IMR-90 (cell line): ENCODE measurements at regions not wholly inside any gene's neighbourhood (a gene's known extent, or its start where the extent isn't known, plus 50 kb on each side); places are given as distances from the start of the nearest gene placed in this dataset.

Experiments
- ATAC-seq: fragments of 200-7000 bp; cut with Tn5 transposase; 2 replicates; pipeline ENCODE4 v1.9.1; 2020; ENCODE audit warnings: low read depth, mild to moderate bottlenecking, moderate library complexity
- BruUV-seq: library from RNA; stranded (reverse); fragments of 400-500 nt; replicated peaks from 2 replicates; lab custom pipeline; 2021; lab: Mats Ljungman, UMichigan
- CTCF ChIA-PET: fragments of 300-600 bp; formaldehyde crosslinking; extraction: SDS; loops from one replicate; lab custom pipeline; 2021; ENCODE audit warnings: antibody characterized with exemption; lab: Yijun Ruan, JAX
- POLR2A ChIA-PET: fragments of 300-600 bp; sonication (Branson Sonifier 250); formaldehyde crosslinking; loops from one replicate; lab custom pipeline; 2022; ENCODE audit warnings: antibody characterized with exemption; ENCODE audit not compliant: unreplicated experiment; lab: Charles Lee
- DNase-seq: peaks from one replicate; pipeline ENCODE4 v3.0.0; 2013
- H2AFZ ChIP-seq: replicated peaks from 2 replicates; pipeline ENCODE3; 2013; ENCODE audit warnings: low read length, mild to moderate bottlenecking; ENCODE audit not compliant: poor library complexity
- H2AK5ac ChIP-seq: 2 replicates; pipeline ENCODE4 v1.6.1; 2013; ENCODE audit warnings: low read depth, low read length, inconsistent platforms
- H2AK9ac ChIP-seq: replicated peaks from 2 replicates; pipeline ENCODE3; 2013; ENCODE audit warnings: mild to moderate bottlenecking, low read depth, low read length, moderate library complexity; ENCODE audit not compliant: poor library complexity
- H2BK120ac ChIP-seq: 2 replicates; pipeline ENCODE4 v1.6.1; 2013; ENCODE audit warnings: low read depth, low read length, inconsistent platforms
- H2BK15ac ChIP-seq: 3 replicates; pipeline ENCODE4 v1.6.1; 2013; ENCODE audit warnings: low read depth, low read length, inconsistent platforms
- H2BK20ac ChIP-seq: 2 replicates; pipeline ENCODE4 v1.6.1; 2013; ENCODE audit warnings: low read depth, mild to moderate bottlenecking, inconsistent platforms, low read length, moderate library complexity
- H2BK5ac ChIP-seq: 2 replicates; pipeline ENCODE4 v1.6.1; 2013; ENCODE audit warnings: mild to moderate bottlenecking, low read depth, low read length, inconsistent platforms; ENCODE audit not compliant: poor library complexity, severe bottlenecking
- H3K14ac ChIP-seq: replicated peaks from 2 replicates; pipeline ENCODE4 v1.6.1; 2013; ENCODE audit warnings: low read depth, low read length, inconsistent platforms
- H3K18ac ChIP-seq: 2 replicates; pipeline ENCODE4 v1.6.1; 2013; ENCODE audit warnings: low read depth, low read length, control low read depth
- H3K23ac ChIP-seq: 2 replicates; pipeline ENCODE4 v1.6.1; 2013; ENCODE audit warnings: low read depth, low read length, inconsistent platforms
- H3K27ac ChIP-seq: 2 replicates; pipeline ENCODE4 v1.5.1; 2013; ENCODE audit warnings: mild to moderate bottlenecking, control low read depth, low read length; ENCODE audit not compliant: insufficient read depth
- H3K27me3 ChIP-seq: 2 replicates; pipeline ENCODE4 v1.6.1; 2013; ENCODE audit warnings: low read length; ENCODE audit not compliant: control insufficient read depth, insufficient read depth
- H3K36me3 ChIP-seq: 2 replicates; pipeline ENCODE4 v1.6.1; 2013; ENCODE audit warnings: low read length, mixed read lengths; ENCODE audit not compliant: control insufficient read depth, insufficient read depth
- H3K4ac ChIP-seq: 2 replicates; pipeline ENCODE4 v1.6.1; 2013; ENCODE audit warnings: low read depth, low read length, inconsistent platforms
- H3K4me1 ChIP-seq: 2 replicates; pipeline ENCODE4 v1.6.1; 2013; ENCODE audit warnings: low read length, mixed read lengths; ENCODE audit not compliant: control insufficient read depth, insufficient read depth
- H3K4me2 ChIP-seq: 2 replicates; pipeline ENCODE4 v1.6.1; 2013; ENCODE audit warnings: low read depth, mild to moderate bottlenecking, control low read depth, low read length, moderate library complexity
- H3K4me3 ChIP-seq: 2 replicates; pipeline ENCODE4 v1.5.1; 2013; ENCODE audit warnings: low read depth, mild to moderate bottlenecking, control low read depth, low read length, moderate library complexity; ENCODE audit not compliant: insufficient read depth
- H3K56ac ChIP-seq: 2 replicates; pipeline ENCODE4 v1.6.1; 2013; ENCODE audit warnings: low read length, inconsistent platforms; ENCODE audit not compliant: insufficient read depth; ENCODE audit errors: extremely low read depth
- H3K79me1 ChIP-seq, 2 experiments: 2 replicates each; pipeline ENCODE4 v1.6.1; 2013; ENCODE audit warnings: low read length in 2 of 2, inconsistent platforms in 1 of 2, low read depth in 1 of 2
- H3K9ac ChIP-seq: 2 replicates; pipeline ENCODE4 v1.6.1; 2013; ENCODE audit warnings: low read depth, low read length, control low read depth
- H3K9me1 ChIP-seq: 2 replicates; pipeline ENCODE4 v1.6.1; 2013; ENCODE audit warnings: low read length, inconsistent platforms; ENCODE audit not compliant: insufficient read depth
- H3K9me3 ChIP-seq: 2 replicates; pipeline ENCODE4 v1.6.1; 2013; ENCODE audit warnings: low read length; ENCODE audit not compliant: control insufficient read depth, insufficient read depth
- H4K20me1 ChIP-seq: 2 replicates; pipeline ENCODE4 v1.6.1; 2013; ENCODE audit warnings: low read length, inconsistent platforms; ENCODE audit not compliant: insufficient read depth
- H4K5ac ChIP-seq: 2 replicates; pipeline ENCODE4 v1.6.1; 2013; ENCODE audit warnings: mild to moderate bottlenecking, low read depth, low read length, control low read depth
- H4K8ac ChIP-seq, 2 experiments: 2 replicates each; pipeline ENCODE4 v1.6.1; 2013; ENCODE audit warnings: low read depth in 2 of 2, low read length in 2 of 2, control low read depth in 1 of 2, inconsistent platforms in 1 of 2
- H4K91ac ChIP-seq: 2 replicates; pipeline ENCODE4 v1.6.1; 2013; ENCODE audit warnings: low read depth, low read length, inconsistent platforms; ENCODE audit not compliant: insufficient read depth
- BHLHE40 ChIP-seq: fragments of 150-350 bp; IDR thresholded peaks from 2 replicates; pipeline ENCODE4 v1.6.1; 2016; ENCODE audit warnings: mild to moderate bottlenecking, low read depth, low read length
- CHD1 ChIP-seq: IDR thresholded peaks from 2 replicates; pipeline ENCODE4 v1.6.1; 2012; ENCODE audit warnings: low read depth, low read length, improper control_type of control experiment
- CTCF ChIP-seq: conservative IDR thresholded peaks from 2 replicates; pipeline ENCODE4 v1.5.1; 2012; ENCODE audit warnings: mild to moderate bottlenecking, low read depth, low read length, improper control_type of control experiment
- ELK1 ChIP-seq: fragments of 150-350 bp; IDR thresholded peaks from 2 replicates; pipeline ENCODE4 v1.6.1; 2016; ENCODE audit warnings: low read depth, mild to moderate bottlenecking, low read length, moderate library complexity, borderline replicate concordance
- FOS ChIP-seq: fragments of 150-350 bp; IDR thresholded peaks from 2 replicates; pipeline ENCODE4 v1.6.1; 2016; ENCODE audit warnings: low read depth, low read length
- MAFK ChIP-seq: IDR thresholded peaks from 2 replicates; pipeline ENCODE4 v1.6.1; 2012; ENCODE audit warnings: low read depth, low read length, improper control_type of control experiment
- MAZ ChIP-seq: IDR thresholded peaks from 2 replicates; pipeline ENCODE4 v1.6.1; 2012; ENCODE audit warnings: low read depth, mild to moderate bottlenecking, low read length, improper control_type of control experiment, moderate library complexity, borderline replicate concordance
- MXI1 ChIP-seq: IDR thresholded peaks from 2 replicates; pipeline ENCODE4 v1.6.1; 2012; ENCODE audit warnings: low read depth, mild to moderate bottlenecking, low read length, moderate library complexity, borderline replicate concordance
- POLR2A ChIP-seq: IDR thresholded peaks from 2 replicates; pipeline ENCODE4 v1.6.1; 2012; ENCODE audit warnings: mild to moderate bottlenecking, low read depth, low read length
- RAD21 ChIP-seq: IDR thresholded peaks from 2 replicates; pipeline ENCODE4 v1.6.1; 2012; ENCODE audit warnings: low read length, improper control_type of control experiment
- RCOR1 ChIP-seq: IDR thresholded peaks from 2 replicates; pipeline ENCODE4 v1.6.1; 2012; ENCODE audit warnings: mild to moderate bottlenecking, low read length, improper control_type of control experiment; ENCODE audit not compliant: insufficient replicate concordance
- SMC3 ChIP-seq: fragments of 150-350 bp; IDR thresholded peaks from 2 replicates; pipeline ENCODE4 v1.6.1; 2016; ENCODE audit warnings: low read depth, mild to moderate bottlenecking, antibody characterized with exemption, low read length, moderate library complexity
- USF2 ChIP-seq: fragments of 150-350 bp; IDR thresholded peaks from 2 replicates; pipeline ENCODE4 v1.6.1; 2017; ENCODE audit warnings: mild to moderate bottlenecking, antibody characterized with exemption, low read length, low read depth
- WGBS, 2 experiments: methylation state at CpG; one replicate each; pipeline versions ENCODE4 v1.1.5 to v1.1.7; 2013; ENCODE audit warnings: missing lambda C conversion rate in 2 of 2; ENCODE audit not compliant: insufficient read length in 1 of 2; ENCODE audit errors: extremely low coverage in 2 of 2; 5-methylcytosine and 5-hydroxymethylcytosine counted together
- dilution Hi-C: fragments of 300-500 bp; cut with HindIII; formaldehyde crosslinking; loops from one replicate; pipeline ENCODE4 v1.14.3; 2018; ENCODE audit warnings: low sequenced_read_pairs; ENCODE audit not compliant: unreplicated experiment
- in situ Hi-C: fragments of 300-500 bp; cut with MboI; formaldehyde crosslinking; loops from 3 replicates; pipeline ENCODE4 v1.14.3; 2019; ENCODE audit warnings: low sequenced_read_pairs, inconsistent platforms, mixed read lengths
- intact Hi-C: fragments of 100-400 bp; cut with micrococcal nuclease; formaldehyde crosslinking; loops from 2 replicates; pipeline ENCODE4 v1.10.0; 2022

- Histone ChIP-seq H2BK5ac (no peak overlapping the region), H2AK5ac (no peak overlapping the region), H3K79me1 (no peaks in the 10 kb centered on the region), H3K36me3 (no peaks in the 10 kb centered on the region), H2AK9ac (no peak overlapping the region), H3K4me3 (no peak overlapping the region), H2BK15ac (no peak overlapping the region), H3K9me3 (no peaks in the 10 kb centered on the region), H3K56ac (no peak overlapping the region), H3K9me1 (no peaks in the 10 kb centered on the region), H3K4me1 (no peaks in the 10 kb centered on the region), H4K91ac (no peak overlapping the region), H2BK20ac (no peak overlapping the region), H2AFZ (no peak overlapping the region), H3K23ac (no peak overlapping the region), H4K20me1 (no peaks in the 10 kb centered on the region), H3K18ac (no peak overlapping the region), H3K27me3 (no peaks in the 10 kb centered on the region), H3K4ac (no peak overlapping the region), H3K9ac (no peak overlapping the region), H3K14ac (no peak overlapping the region), H3K27ac (no peak overlapping the region), H3K4me2 (no peak overlapping the region), H4K5ac (no peak overlapping the region), H4K8ac (no peak overlapping the region), H2BK120ac (no peak overlapping the region)
- dilution Hi-C loops, result no loop called here
- intact Hi-C loops, result no loop called here
- no TSS peak for BruUV-seq
- TF ChIP-seq SMC3 (no peak), POLR2A (no peak), USF2 (no peak), MAFK (no peak), RAD21 (no peak), ELK1 (no peak), CTCF (no peak), RCOR1 (no peak), MAZ (no peak), FOS (no peak), BHLHE40 (no peak), MXI1 (no peak), CHD1 (no peak)
- CTCF ChIA-PET, result no interaction called here
- ATAC-seq, result no peak
- no CpG with 5 or more reads among the region's 1 CpG for WGBS, 2 experiments
- no peak for DNase-seq
- in situ Hi-C loops, result no loop called here
- POLR2A ChIA-PET, result no interaction called here
Observed at GRCh38 chrX:114152801-114153200, 431.1 kb upstream of the HTR2C start.
